NCI-H345 (cell line): ENCODE measurements at regions not wholly inside any gene's neighbourhood (a gene's known extent, or its start where the extent isn't known, plus 50 kb on each side); places are given as distances from the start of the nearest gene placed in this dataset.
"Not testable (repeated sequence)": the region's sequence is repeated elsewhere in the genome, so short reads cannot be mapped to it uniquely, and the experiment has no call there.

ENCODE experiments used
- DNase-seq: peaks from one replicate; lab custom pipeline; 2025; lab: John Stamatoyannopoulos, UW

DNA sequence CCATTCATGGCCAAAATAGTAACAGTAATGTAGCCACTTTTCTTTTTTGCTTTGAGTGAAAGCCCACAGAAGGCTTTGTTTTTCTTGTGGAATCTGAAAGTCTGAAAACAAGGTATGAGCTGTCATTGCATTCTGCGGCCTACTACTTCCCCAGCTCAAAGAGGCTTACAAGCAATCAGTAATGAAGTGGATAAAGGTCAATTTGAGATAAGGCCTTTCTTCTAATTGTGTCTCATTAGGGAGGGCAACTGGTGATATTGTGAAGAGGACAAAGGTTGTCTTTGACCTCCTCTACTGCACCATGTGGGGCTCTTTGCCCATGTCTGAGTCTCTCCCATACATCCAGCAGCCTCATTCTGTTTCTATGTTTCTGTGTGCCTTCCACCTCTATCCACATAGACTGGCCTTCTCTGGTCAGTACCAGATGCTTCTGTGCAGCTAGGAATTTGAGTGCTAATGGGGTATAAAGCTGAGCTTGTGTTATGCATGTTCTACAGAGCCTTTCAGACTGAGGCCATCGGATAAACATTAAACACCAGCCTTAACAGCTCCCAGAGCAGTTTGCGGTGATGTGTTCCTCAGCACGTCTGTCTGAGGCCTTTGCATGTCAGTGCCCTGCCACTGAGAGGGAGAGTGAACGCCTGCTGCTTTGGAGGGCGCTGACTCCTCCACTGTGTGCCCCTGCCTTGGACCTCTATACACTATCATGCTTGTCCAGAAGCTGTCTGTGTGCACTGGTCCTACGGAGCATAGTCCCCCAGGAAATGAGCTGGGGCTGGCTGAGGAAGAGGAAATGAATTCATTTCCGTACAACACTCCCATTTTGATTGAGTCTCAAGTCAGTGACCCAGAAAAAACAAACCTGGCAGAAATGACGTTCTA, 80.2 kb downstream of the SH2D1A start:
- no peak for DNase-seq

DNA sequence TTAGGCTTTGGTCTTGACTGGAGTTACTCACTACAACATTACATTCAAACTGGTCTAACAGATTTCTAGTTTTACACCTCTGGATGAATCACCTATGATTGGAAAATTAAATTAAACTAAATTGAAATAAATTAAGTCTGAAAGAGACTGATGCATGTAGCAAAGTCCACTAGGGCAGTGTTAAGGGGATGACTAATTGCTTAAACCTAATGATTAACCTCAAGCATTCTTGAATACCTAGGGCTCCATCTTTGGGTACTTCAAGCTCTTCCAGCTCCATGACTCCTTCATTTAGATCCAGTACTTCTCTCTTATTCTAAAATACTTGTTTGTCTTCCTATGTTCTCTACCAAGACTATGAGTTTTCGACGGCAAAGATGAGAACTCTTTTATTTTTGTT, 86.8 kb downstream of the SH2D1A start:
- no peak for DNase-seq

DNA sequence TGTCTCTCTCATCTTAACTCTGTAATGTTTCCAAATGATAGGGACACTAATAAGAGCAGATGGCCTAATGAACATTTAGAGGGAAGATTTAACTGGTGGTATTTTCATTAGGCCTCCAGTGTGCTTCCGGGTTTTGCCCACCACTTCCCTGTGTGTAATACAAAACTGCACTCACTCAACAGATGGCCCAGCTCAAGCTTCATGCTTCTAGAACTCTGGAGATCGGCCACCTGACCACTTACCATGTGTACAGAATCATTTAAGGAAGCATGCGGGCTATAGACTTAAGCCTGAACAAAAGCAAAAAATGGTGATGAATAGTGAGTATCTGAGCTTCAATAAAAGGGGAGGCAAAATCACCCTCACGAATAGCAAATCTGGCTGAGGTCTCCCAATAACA, 89.3 kb downstream of the SH2D1A start:
- DNase-seq = no peak

DNA sequence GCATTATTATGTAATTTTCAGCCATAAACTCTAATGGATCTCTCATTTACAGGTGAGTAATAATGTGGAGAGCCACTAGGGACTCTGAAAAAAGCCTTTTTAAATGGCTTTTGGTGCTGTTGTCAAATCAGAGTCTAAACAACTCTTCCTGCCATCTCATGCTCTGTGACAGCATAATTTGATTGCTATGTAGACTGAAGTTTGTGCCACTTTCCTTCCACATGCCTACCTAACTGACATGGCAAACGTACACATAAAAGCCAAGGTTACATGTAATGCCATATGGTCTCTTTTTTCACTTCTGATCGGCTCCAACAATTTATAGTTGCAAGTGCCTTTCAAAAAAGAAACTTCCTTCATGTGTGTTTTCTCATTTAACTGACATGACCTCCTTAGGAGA, 94.3 kb downstream of the SH2D1A start:
- DNase-seq = no peak

DNA sequence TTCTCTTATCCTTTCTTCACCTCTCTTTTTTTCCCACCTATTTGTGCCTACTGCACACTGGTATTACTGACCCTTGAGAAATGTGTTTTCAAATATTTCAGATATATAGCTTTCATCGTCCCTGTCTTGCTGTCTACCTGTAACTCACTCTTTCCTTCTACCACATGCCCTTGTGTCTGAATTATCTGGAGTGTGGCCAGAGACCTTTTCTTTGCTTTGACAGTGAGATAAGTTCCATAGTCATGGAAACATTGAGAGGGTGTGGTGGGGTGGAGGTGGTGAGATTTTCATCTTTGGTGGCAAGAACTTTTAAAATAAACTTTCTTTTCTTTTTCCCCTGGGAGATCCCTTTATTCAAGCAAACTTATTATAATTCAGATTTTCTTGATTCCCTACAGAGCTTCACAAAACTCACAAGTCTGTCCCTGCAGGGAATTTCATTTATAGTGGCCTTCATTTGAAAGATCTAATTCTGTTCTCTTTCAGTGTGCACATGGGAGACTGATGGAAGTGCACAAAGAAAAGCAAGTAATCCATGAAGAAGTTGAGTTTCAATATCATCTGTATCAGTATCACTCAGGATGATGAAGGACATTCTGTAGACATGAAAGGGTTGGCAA, 95.7 kb downstream of the SH2D1A start:
- no peak for DNase-seq

DNA sequence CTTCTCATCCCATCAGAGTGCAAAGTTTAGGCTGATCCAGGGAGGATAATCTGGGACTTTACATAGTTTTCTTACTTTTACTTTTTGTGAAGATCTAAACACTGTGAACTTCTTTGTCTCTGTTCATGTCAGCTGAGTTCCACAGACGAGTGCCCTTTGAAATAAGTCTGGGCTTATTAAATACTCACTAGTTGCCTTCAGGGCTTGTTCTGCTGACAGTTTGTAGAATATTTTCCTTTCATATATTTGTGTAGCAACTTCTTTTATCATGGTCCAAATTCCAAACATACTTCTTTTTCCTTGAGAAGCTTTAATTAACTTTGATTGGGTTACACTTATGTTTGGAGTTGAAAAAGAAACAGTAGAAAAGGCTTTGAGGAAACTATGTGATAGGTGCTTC, 109.6 kb downstream of the SH2D1A start:
- DNase-seq = no peak

DNA sequence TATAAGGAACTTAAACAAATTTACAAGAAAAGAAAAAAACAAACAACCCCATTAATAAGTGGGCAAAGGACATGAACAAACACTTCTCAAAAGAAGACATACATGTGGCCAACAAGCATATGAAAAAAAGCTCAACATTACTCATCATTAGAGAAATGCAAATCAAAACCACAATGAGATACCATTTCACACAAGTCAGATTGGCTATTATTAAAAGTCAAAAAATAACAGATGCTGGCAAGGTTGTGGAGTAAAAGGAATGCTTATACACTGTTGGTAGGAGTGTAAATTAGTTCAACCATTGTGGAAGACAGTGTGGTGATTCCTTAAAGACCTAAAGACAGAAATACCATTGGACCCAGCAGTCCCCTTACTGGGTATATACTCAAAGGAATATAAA, 113.5 kb downstream of the SH2D1A start:
- not testable (repeated sequence) for DNase-seq

DNA sequence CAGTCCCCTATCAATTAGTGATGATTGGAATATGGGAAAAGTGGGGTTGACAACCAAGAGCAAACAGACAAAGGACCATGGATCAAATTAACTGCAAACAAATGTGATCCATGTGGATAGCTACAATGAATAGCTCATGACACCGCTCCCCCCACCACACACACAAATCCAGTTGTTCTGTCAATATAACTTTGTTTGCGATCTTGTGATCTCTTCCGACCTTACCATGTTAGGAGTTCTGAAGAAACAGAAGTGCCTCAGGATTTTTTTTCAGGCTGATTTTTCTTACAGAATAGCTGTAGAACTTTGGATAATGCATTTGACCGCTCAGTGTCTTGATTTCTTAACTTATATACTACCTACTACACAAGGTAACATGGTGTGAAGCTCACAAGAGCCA, 116.6 kb downstream of the SH2D1A start:
- no peak for DNase-seq

DNA sequence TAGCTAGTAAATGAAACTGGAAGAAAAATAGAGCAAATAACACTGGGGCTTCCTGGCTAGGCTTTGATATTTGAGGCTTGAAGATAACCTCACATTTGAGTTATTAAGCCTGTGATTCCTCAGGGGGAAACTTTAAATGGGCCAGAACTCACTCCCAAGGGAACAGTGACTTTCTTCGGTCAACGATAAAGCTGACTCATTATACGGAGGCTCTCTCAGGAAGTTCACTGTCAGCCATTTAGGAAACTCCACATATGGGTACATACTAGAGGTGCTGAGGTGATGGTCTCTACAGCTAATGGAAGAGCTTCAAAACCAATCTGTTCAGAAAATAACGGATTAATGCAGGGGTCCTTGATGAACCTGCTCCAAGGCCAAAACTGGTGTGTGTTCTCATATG, 120.8 kb downstream of the SH2D1A start:
- no peak for DNase-seq

DNA sequence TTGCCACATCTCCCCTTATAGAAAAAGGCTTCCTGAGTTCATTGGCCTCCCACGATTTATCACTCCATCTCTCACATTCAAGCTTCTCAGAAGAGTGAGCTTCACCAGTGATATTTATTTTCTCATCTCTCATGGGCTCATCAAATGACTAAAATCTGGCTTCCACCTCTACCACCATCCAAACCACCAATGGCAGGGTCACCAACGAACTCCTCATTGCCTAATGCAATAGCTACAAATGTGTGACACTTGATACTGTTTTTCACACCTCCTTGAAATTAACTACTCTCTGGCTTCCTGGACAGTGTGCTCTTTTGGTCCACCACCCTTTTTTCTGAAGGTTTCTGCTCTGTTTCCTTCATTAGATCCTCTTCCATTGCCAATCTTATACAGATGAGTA, 129.0 kb downstream of the SH2D1A start:
- no peak for DNase-seq

DNA sequence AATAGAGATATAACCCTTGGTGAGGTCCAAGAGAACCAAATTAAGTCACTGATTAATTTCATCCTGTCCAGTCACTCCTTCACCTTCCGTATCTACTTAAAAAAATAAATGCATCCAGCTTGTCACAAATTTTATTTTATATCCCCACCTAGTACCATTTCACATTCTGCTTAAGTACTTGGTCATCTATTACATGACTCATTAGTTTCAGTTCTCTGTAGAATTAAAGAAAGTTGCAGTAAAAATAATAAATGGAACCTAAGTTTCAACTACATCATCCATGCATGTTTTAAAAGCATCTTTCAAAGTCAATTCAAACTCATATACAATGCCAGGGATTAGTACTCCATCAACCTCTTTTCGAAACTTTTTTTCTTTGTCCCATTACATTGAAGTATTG, 130.2 kb downstream of the SH2D1A start:
- no peak for DNase-seq

DNA sequence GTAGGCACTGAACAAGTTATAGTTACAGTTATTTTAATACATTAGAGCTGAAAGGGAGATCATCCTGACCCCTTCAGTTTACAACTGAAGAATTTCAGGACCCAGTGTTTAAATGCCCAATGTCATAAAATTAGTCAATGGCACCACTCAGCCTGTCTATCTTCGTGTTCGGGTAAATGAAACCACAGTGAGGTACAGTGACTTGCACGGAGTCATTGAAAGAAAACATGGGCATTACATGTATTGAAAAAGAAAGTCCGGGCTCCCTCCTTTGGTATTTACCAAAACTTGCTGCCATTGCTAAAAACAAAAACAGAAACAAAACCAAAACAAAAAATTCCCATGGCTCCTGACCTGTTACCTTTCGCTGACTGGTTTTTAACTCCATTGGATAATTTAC, 131.7 kb downstream of the SH2D1A start:
- no peak for DNase-seq

DNA sequence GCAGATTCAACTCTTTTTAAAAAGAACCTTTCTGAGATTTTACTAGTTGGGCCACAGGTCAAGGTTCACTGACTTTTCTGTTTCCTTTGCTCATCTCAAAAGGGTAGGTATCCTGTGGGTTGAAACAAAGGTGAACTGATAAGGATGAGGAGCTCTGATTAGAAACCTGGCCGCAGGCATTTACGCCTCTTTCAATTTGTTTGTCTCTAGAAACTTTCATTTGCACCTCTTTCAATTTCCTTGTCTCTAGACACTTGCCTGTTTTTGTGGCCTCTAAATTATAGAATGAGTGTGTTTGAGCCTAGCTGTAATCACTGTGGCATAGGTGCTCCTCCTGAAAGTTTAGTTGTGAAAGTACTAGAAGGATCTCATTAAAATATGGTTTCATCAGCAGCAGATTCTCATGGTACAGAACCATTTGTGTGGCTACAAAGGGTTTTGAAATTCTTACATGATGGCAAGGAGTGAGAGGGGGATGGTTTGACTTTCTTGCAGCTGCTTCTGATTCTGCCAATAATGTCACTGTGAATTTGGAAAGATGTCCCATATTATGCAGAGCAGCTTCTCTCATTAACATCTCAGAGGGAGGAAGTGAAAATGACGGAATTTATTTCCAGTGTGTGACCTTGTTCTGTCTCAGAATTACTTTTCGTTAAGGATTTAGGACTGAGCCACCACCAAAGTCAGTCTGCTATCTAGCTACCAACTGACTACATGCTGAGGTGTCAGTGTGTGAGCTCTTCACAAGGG, 142.2 kb downstream of the SH2D1A start:
- no peak for DNase-seq

DNA sequence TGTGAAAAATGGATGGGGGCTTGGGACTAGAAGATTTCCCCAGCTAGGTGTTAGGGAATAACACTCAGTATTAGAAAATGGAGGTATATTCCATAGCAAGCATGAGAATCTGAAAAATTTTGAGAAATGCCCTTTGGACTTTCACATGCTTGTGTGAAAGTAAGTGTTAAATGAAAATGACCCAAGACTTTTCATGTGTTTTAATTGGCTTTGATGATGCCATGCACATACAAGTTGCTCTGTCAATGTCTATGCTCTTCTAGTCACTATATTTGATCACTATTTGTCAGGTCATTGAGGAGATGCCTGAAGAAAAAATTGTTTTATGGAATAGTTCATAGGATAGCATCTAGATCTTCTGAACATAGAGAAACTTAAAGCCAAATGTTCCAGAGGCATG, 147.6 kb downstream of the SH2D1A start:
- no peak for DNase-seq

DNA sequence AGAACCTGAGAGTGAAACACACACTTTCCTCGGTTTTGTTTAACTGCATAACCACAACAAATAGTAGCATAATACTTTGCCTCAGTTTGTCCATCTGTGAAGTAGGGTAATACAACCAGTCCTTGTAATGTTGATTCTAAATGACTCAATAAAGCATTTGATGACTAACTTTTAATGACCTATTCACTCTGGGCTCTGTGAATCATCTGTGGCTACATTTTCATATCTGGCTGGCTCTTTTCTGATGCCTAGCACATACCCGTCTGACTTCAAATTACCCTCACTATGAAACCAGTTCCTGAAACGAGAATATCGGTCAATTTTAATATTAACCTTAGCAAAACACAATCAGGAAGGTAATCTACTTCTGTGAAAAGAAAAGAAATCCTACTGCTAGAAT, 151.0 kb downstream of the SH2D1A start:
- DNase-seq = no peak

DNA sequence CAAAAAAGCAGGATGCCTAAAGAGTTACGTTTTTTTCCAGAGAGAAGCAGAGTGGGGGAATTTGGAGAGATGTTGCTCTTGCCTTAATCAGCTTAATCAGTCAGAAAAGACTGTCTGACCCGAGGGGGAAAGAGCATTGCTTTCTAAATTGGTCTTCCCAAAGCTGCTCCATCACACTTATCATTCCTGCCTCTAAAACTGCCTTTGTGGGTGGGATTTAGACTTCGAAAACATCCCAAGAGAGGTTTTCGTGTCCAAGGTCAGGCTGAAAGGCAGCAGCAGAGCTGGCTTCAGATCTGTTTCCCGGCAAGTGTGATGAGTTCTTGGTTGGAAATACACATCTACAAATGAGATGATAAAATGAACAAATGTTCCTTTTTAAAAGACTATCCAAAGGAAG, 155.2 kb downstream of the SH2D1A start:
- no peak for DNase-seq

DNA sequence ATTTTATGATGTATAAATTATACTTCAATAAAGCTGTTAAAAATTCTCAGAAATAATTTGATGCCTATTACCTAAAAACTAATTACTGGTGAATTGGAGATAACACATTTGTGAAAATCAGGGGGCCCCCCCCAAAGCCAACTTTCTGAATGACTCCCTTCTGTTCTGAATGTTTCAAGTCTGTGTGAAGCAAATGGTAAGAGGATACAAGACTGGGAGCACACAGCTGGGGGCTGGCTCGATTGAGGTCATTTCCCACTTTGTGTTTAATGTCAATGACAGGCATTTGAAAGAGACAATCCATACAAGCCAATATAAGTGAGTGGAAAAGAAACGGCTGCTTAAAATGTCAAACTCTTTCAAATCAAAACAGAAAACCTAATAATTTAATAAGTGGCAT, 155.8 kb downstream of the SH2D1A start:
- no peak for DNase-seq

DNA sequence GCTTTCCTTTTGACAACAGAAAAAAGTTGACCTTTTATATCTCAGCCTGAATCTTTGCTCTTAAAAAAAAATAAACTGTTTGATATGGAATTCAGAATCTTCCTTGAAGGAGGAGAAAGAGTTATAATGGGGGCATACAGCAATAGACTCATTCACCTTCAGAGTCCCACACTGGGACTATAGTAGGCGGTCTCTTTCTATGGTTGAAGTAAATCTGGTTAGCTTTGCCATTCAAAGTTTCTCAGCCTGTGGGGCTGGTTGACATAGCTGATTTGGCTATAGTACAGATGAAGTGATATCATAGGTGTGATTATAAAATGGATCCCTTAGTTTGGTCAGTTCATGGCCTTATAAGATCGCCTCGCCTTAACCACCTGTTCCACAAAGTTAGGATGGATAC, 156.2 kb downstream of the SH2D1A start:
- DNase-seq = no peak

DNA sequence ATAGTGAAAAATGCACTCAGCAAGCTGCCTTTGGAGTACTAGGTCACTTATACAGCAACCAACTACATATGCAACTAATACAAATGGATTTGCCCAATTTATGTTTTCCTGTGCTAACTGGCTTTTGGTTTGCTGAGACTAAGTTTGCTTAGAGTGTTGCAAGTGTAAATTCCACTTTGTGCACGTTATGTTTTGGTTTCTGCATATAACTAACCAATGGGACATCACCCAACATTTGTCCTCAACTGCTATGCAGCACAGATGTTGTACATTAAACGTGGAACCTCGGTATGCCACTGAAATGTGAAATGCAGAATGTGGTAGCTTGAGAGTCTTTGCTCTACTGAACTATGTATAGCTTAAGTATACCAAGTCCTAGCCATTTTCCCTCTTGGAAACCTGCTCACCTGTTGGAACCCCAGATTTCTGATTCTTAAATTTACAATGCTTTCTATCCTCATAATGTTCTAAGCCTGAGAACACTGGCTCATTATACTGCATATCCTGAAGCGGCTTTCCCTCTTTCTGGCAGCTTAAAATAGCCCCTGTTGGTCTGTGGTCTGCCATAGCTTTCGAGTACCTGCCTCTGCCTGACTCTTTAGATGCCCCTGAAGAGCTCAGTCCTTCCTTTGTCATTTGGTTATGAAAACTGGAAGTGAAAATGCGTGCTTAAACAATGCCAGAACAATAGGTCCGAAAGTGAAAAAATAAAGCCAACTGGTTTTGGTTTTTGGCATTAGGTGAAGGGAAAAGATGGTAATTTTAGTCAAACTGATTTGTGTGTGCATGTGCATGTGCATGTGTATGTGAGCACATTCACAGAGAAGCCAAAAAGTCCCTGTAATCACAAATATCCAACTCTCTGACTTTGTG, 158.0 kb downstream of the SH2D1A start:
- no peak for DNase-seq

DNA sequence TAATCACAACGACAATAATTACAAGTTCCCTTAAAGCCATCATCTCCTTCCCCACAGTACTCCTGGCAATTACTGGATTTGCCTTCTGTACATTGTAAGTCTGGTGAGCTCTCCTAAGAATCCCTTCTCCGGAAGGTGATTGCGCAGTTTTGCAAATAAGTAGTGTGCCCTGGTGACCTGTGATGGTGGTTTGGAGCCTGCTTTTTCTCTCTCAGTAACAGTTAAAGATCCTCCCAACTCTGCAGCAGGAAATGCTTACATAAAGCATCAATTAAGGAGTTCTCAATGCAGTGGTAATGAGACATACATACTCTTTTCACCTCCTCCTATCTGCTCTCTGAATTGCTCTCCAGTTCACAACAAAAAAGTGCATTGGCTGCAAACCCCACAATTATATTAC, 159.7 kb downstream of the SH2D1A start:
- DNase-seq = no peak

DNA sequence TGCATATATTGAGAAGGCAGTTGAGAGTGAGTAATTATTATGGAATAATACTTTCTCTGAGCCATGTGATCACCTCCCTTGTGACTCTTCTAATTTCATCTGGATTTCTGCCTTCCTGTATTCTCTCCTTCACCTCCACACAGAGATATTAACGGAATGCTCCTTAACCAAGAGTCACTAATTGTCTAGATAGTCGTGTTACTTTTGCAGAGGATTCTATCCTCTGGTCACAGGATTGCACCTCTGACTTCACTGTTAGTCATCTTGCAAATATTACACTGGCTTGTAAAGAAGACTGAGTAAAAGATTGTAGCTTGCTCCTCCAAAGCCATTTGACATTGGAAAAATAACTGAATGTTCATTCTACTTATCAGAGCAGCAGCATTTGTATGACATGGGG, 160.9 kb downstream of the SH2D1A start:
- no peak for DNase-seq

DNA sequence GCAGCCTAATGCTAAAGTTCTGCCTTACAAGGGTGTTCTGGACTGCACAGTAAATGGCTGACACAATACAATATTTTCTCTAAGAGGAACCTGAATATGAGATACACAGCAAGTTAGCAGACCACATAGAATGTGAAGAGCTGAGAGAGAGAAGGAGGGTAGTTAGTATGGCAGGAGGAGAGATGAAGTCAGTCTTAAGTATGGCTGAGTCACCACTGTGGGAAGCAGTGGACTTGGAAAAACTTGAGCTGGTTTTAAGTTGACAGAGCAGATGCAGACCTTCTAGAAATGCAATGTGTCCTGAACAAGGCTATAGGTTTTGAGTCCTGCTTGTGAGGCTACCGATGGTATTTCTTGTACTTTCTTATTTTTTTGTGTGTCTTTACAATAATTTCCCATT, 172.5 kb downstream of the SH2D1A start:
- no peak for DNase-seq
